Motor neuron (in vitro differentiated cells): ENCODE measurements at regions not wholly inside any gene's neighbourhood (a gene's known extent, or its start where the extent isn't known, plus 50 kb on each side); places are given as distances from the start of the nearest gene placed in this dataset.

Experiments
- ATAC-seq, 8 experiments: fragments of 200-7000 bp; cut with Tn5 transposase; replicated peaks in 6 of 8; 2 replicates each; pipeline ENCODE4 v1.8.0; 2021; ENCODE audit warnings: mild to moderate bottlenecking in 8 of 8, moderate library complexity in 8 of 8
- H3K27ac ChIP-seq, 2 donors: fragments of 250-450 bp; sonication (Bioruptor Pico); 2 replicates each; pipeline ENCODE4 v1.9.0; 2021; ENCODE audit warnings: antibody characterized with exemption in 2 of 2, mild to moderate bottlenecking in 2 of 2, moderate library complexity in 1 of 2
- H3K4me1 ChIP-seq, 2 donors: fragments of 250-450 bp; sonication (Bioruptor Pico); replicated peaks in 1 of 2; 2 replicates each; pipeline ENCODE4 v1.6.1; 2021; ENCODE audit warnings: antibody characterized with exemption in 2 of 2, mild to moderate bottlenecking in 2 of 2, moderate library complexity in 1 of 2
- H3K4me3 ChIP-seq, 5 donors: fragments of 250-450 bp; sonication (Bioruptor Pico); 2 replicates each; pipeline ENCODE4 v1.9.0; 2021; ENCODE audit warnings: antibody characterized with exemption in 5 of 5, mild to moderate bottlenecking in 5 of 5, moderate library complexity in 4 of 5
- WGBS, 10 experiments: fragments of 450-650 bp; shearing (Covaris generic); methylation state at CpG; one replicate each; pipeline ENCODE4 v1.0.0; 2022; 5-methylcytosine and 5-hydroxymethylcytosine counted together
- in situ Hi-C, 9 experiments: fragments of 400-800 bp; cut with MboI; loops; one replicate each; pipeline ENCODE4 v1.15.0; 2021; ENCODE audit warnings: low sequenced_read_pairs in 9 of 9, low pct_unique_long_range_greater_than_20kb in 2 of 9; ENCODE audit not compliant: unreplicated experiment in 9 of 9

- in situ Hi-C loops, result no loop called here
- H3K4me1 ChIP-seq, result peaks cover 0 to 4% of the 10 kb centered on the region in 2 donors
- peak; percentile 84 to 99 (median 94) for ATAC-seq
- peak overlapping the region; percentile 26 to 39 (median 31) for H3K4me3 ChIP-seq
- H3K27ac ChIP-seq, result no peak overlapping the region
- WGBS, 10 experiments, result 1 to 9% methylated on average over 7 to 12 of the region's 62 CpGs; no CpG with 5 or more reads in 8 of the 10 experiments
Observed at GRCh38 chr12:11500188-11500860, 105.0 kb upstream of the PRB2 start.

DNA sequence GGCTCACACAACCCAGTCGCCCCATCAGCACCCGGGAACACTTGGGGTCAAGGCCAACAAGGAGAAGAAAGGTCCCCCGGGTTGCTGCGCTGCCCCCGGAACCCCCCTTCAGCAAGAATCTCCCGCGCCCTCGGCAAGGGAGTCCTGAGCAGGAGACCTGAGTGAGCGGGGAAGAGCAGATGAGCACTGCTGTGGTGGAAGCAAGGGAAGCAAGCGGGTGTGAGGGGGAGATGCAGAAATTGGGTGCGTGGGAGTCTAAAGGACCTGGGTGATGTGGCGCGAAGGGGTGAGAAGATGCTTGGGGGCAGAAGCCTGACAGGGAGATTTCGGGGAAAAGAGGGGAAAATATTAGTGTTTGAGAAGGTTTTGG lies 105.5 kb upstream of the PRB2 start:
- H3K27ac ChIP-seq, result no peak overlapping the region
- 8 to 100% (median 20%) methylated on average over 2 to 12 of the region's 14 CpGs; no CpG with 5 or more reads in 2 of the 10 experiments for WGBS, 10 experiments
- ATAC-seq, result peak in 6 of 8 experiments; percentile 42 to 57 (median 51)
- peaks cover 0 to 4% of the 10 kb centered on the region in 2 donors for H3K4me1 ChIP-seq
- H3K4me3 ChIP-seq, result peak overlapping the region; percentile 26 to 39 (median 31)
- in situ Hi-C loops, result no loop called here

DNA sequence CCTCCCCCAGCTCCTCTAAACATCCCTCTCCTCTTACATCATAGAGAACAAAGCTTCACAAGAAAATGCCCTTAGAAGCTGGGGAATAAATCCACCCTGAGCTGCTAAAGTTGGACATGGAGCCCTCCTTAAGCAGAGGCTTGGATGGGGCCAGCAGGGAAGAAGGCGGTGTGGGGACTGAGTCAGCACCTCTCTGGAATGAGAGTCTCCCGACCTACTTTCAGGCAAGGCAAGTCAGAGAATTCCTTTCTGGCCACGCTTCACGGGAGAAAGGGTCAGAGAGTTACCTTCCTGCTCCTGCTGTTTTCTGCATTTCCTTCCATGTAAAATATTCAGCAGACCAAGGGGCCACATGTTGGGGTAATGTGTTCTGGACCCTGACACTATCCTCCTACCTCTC lies 113.3 kb upstream of the PRB2 start:
- no peaks in the 10 kb centered on the region for H3K4me1 ChIP-seq
- ATAC-seq, result no peak
- no peak overlapping the region for H3K4me3 ChIP-seq
- WGBS, 10 experiments, result 0 to 43% (median 20%) methylated on average over 1 to 4 of the region's 4 CpGs; no CpG with 5 or more reads in 2 of the 10 experiments
- in situ Hi-C loops, result no loop called here
- no peak overlapping the region for H3K27ac ChIP-seq

GRCh38 chr12:11509326-11509725 lies 114.0 kb upstream of the PRB2 start:
- ATAC-seq, result no peak
- in situ Hi-C loops, result no loop called here
- Histone ChIP-seq H3K4me1 (no peaks in the 10 kb centered on the region), H3K4me3 (no peak overlapping the region), H3K27ac (no peak overlapping the region)
- WGBS, 10 experiments, result 25 to 64% (median 45%) methylated on average over 1 to 4 of the region's 4 CpGs; no CpG with 5 or more reads in 6 of the 10 experiments

- Histone ChIP-seq H3K4me1 (no peaks in the 10 kb centered on the region), H3K4me3 (no peak overlapping the region), H3K27ac (no peak overlapping the region)
- ATAC-seq, result no peak
- in situ Hi-C loops, result no loop called here
- 15 to 100% (median 43%) methylated on average over 1 of the region's 1 CpG; no CpG with 5 or more reads in 6 of the 10 experiments for WGBS, 10 experiments
Observed at GRCh38 chr12:11510671-11511070, 115.3 kb upstream of the PRB2 start.

DNA sequence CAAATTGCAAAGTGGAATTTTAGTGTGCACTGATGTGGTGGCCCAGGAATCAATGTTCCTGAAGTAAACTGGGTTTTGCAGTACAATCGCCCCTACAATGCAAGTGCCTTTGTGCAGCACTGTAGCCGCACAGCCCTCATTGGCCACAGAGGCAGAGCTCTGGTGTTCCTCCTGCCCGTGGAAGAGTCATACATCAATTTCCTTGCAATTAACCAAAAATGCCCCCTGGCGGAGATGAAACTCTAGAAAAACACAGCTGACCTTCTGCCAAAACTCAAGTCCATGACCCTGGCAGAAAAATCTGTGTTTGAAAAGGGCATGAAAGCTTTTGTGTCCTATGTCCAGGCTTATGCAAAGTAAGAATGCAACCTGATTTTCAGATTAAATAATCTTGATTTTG lies 117.9 kb upstream of the PRB2 start:
- WGBS, 10 experiments, result 0 to 74% (median 34%) methylated on average over 1 to 4 of the region's 4 CpGs; no CpG with 5 or more reads in 4 of the 10 experiments
- Histone ChIP-seq H3K27ac (no peak overlapping the region), H3K4me3 (no peak overlapping the region), H3K4me1 (no peaks in the 10 kb centered on the region)
- in situ Hi-C loops, result no loop called here
- ATAC-seq, result no peak

DNA sequence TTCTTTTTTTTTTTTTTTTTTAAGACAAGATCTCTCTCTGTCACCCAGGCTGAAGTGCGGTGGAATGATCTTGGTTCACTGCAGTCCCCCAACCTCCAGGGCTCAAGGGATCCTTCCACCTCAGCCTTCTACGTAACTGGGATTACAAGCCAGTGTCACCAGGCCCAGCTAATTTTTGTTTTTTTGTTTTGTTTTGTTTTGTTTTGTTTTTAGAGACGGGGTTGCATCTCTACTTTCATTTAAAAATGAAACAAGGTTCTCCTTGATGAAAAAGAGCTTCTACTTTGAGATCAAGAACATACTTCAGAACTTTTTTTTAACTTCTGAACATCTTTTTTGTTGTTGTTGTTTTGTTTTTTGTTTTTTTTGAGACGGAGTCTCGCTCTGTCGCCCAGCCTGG lies 121.7 kb upstream of the PRB2 start:
- 47 to 90% (median 83%) methylated on average over 1 to 6 of the region's 6 CpGs; no CpG with 5 or more reads in 1 of the 10 experiments for WGBS, 10 experiments
- in situ Hi-C loops, result no loop called here
- Histone ChIP-seq H3K4me1 (no peaks in the 10 kb centered on the region), H3K4me3 (no peak overlapping the region), H3K27ac (no peak overlapping the region)
- ATAC-seq, result no peak

- peak in 1 of 8 experiments; percentile 55 for ATAC-seq
- no peak overlapping the region for H3K27ac ChIP-seq
- WGBS, 10 experiments, result 0 to 83% (median 56%) methylated on average over 1 of the region's 1 CpG; no CpG with 5 or more reads in 4 of the 10 experiments
- in situ Hi-C loops, result no loop called here
- no peak overlapping the region for H3K4me3 ChIP-seq
- no peaks in the 10 kb centered on the region for H3K4me1 ChIP-seq
Observed at GRCh38 chr12:11524446-11524845, 125.0 kb upstream of the ETV6 start.

- ATAC-seq, result no peak
- no peak overlapping the region for H3K27ac ChIP-seq
- in situ Hi-C loops, result no loop called here
Observed at GRCh38 chr12:11534064-11534463, 115.4 kb upstream of the ETV6 start.

DNA sequence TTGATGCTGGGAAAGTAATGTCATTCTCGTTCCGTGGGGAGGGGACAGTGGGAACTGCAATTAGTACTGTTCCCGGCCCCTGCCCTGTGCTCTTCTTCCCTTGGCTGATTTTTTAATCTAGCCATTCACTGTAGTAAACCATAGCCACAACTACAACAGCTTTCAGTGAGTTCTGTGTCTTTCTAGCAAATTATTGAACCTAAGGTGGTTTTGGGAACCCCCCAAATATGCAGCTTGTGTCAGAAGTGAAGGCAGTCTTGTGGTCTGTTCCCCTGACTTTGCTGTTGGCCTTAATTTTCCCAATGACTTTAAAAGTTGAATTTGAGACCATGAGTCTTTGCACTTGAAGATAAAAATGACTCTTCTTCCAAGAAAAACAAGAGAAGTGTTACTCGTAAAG lies 114.3 kb upstream of the ETV6 start:
- in situ Hi-C loops, result no loop called here
- WGBS, 10 experiments, result 17 to 100% (median 90%) methylated on average over 1 to 3 of the region's 4 CpGs; no CpG with 5 or more reads in 1 of the 10 experiments

More at GRCh38 chr12:11534064-11534463, 115.4 kb upstream of the ETV6 start:
- no peak overlapping the region for H3K4me3 ChIP-seq
- H3K4me1 ChIP-seq, result no peaks in the 10 kb centered on the region

DNA sequence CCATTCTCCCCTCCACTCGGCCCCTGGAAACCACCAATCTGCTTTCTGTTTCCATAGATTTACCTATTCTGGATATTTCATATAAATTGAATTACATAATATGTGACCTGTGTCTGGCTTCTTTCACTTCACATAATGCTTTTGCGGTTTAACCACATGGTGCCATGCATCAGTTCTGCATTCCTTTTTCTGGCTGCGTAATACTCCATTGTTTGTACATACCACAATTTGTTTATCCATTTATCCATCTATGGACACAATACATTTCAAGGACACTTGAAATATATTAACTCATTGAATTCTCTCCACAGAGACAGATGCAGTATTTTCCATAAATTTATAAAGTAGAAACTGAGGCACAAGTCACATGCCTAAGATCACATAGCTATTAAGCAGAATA lies 110.3 kb upstream of the ETV6 start:
- Histone ChIP-seq H3K27ac (no peak overlapping the region), H3K4me1 (no peaks in the 10 kb centered on the region), H3K4me3 (no peak overlapping the region)
- in situ Hi-C loops, result no loop called here
- ATAC-seq, result no peak
- 51 to 100% (median 100%) methylated on average over 1 to 3 of the region's 3 CpGs; no CpG with 5 or more reads in 2 of the 10 experiments for WGBS, 10 experiments

More for the DNA sequence above, 114.3 kb upstream of the ETV6 start:
- Histone ChIP-seq H3K4me1 (no peaks in the 10 kb centered on the region), H3K27ac (no peak overlapping the region), H3K4me3 (no peak overlapping the region)
- no peak for ATAC-seq

GRCh38 chr12:11540156-11540555 lies 109.3 kb upstream of the ETV6 start:
- H3K4me3 ChIP-seq, result no peak overlapping the region
- in situ Hi-C loops, result no loop called here
- no peaks in the 10 kb centered on the region for H3K4me1 ChIP-seq
- ATAC-seq, result no peak
- no peak overlapping the region for H3K27ac ChIP-seq
- WGBS, 10 experiments, result 80 to 91% (median 85%) methylated on average over 1 to 2 of the region's 2 CpGs; no CpG with 5 or more reads in 7 of the 10 experiments

DNA sequence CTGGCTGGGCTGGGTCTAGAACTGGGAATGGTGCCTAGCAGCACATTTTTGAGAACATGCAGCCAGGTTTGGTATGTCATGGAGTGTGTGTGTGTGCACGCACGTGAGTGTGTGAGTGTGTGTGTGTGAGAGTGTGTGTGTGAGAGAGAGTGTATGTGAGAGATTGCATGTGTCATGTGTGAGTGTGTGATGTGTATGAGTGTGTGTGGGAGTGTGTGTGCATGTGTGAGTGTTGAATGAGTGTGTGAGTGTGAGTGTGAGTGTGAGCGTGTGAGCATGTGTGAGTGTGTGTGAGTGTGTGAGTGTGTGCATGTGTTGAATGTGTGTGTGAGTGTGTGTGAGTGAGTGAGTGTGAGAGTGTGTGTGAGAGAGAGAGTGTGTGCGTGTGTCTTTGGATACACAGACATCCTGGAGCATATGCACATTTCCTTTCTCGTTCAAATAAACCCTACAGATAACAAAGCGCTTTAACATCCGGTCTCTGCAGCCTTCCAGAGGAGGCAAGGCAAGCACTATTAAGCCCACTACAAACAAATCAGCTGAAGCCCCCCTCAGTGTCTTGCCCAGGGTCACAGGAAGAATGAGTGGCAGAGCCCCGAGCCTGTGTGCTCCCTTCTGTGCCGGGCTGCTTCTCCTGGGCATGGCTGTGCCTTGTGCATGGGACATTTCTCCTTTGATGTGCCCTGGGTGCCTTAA lies 108.7 kb upstream of the ETV6 start:
- 49 to 80% (median 61%) methylated on average over 1 to 5 of the region's 9 CpGs; no CpG with 5 or more reads in 4 of the 10 experiments for WGBS, 10 experiments
- ATAC-seq, result no peak
- H3K4me1 ChIP-seq, result no peaks in the 10 kb centered on the region
- no peak overlapping the region for H3K27ac ChIP-seq
- in situ Hi-C loops, result no loop called here
- no peak overlapping the region for H3K4me3 ChIP-seq
